NCI-H1417 (cell line): ENCODE measurements at regions not wholly inside any gene's neighbourhood (a gene's known extent, or its start where the extent isn't known, plus 50 kb on each side); places are given as distances from the start of the nearest gene placed in this dataset.
A peak's percentile ranks its signal among the peaks of the same experiment; 100 is the strongest.

Experiments used
- DNase-seq, 3 experiments: peaks; one replicate each; lab custom pipeline; 2025; lab: John Stamatoyannopoulos, UW

GRCh38 chr6:106918115-106918514, 56.4 kb downstream of the CD24 start:
- peak in 2 of 3 experiments; percentile 31 to 71 for DNase-seq

- DNase-seq: no peak
These were observed 57.6 kb downstream of the CD24 start for GRCh38 chr6:106916891-106917290.

DNA sequence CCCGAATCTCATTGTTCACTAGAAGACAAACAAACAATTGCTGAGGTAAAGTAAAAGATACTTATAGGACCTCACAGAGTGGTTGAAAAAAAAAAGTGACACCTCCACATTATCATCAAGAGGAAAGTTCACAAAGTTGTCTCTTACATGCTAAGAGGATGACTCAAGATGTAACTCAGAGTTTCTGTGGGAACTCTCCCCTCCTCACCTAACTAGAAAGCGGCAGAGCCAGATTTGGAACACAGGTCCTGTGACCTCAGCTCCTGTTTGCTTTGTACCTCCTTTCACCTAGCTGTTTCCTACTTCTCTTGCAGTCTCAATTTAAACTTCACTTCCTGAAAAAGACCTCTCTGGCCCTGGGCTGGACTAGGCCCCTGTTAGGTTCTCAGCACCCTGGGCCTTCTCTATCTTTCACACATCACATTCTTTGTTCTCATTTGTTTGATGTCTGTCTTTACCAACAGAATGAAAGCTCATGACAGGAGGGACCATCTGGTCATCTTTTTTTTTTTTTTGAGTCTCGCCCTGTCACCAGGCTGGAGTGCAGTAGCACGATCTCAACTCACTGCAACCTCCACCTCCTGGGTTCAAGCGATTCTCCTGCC, 60.8 kb downstream of the CD24 start:
- DNase-seq: no peak

DNA sequence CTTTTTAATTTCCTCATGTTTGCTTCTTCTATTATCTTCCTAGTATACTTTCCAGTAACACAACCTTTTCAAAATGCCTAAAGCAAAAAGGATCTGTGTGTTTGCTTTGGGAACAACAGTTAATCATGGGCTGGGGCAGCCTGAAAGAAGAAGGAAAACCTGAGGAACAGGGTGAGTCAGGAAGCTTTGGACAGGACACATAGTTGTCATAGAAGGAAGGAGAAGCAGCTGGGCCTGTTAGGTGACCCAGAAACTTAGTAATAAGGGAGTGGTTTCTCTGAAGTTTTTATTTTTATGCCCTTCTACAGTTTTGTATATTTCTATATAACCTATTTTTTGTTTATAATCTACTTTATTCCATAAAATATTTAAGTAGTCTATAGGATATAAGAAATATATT, 61.4 kb downstream of the CD24 start:
- DNase-seq: peak in 1 of 3 experiments; percentile 10

DNA sequence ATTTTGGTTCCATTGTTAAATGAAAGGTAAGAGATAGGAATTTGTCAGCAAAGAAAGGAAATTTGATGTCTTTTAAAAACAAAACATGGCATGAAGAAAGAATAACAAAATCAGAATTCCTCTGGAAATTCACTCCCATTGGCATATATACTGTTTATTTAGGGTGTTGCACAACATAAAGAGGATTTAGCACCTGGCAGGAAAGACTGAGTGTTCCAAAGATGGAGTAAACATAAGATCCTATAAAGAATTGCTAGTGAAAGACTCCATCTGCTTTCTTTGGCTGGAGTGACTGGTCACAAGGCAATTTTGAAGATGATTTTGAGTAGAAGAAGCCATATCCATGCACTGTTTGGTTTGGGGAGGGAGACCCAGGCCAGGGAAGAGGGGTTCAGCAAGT, 62.4 kb downstream of the CD24 start:
- DNase-seq: no peak

- peak in 2 of 3 experiments; percentile 14 to 50 for DNase-seq
These were observed 63.3 kb downstream of the CD24 start for GRCh38 chr6:106910999-106911949.

DNA sequence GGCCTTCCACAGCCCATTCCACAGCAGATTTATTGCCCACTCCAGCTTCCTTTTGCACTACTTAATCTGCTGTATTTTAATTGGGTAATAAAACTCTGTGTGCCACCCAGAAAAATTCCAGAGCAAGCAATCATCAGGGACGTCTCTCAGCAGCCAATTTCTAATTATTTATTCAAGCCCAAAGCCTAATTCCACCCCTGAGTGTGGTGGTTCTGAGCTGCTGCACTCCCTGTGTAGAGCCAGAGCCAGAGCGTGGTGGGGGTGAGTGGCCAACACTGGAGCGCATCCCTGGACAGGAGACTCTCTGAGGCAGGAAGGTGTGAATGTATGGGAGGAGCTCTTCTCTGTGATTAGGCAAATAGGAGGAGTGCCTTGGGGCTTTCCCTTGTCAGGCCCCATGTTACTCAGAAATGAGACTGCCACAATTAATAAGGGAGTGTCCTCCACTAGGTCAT, 66.1 kb downstream of the CD24 start:
- DNase-seq: peak in 1 of 3 experiments; percentile 12

DNA sequence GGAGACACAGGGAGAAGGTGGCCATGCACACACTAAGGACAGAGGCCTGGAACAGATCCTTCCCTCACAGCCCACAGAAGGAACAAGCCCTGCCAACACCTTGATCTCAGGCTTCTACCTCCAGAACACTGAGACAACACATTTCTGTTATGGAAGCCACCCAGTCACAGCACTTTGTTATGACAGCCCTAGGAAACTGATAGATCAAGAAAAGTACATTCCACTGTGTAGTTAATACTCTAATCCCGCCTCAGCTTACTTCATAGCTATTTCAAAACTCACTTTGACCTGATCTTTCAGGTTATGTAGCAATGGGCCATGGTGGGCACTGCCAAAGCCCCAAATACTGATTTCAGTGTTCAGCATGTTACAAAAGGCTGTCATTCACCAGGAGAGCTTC, 66.8 kb downstream of the CD24 start:
- no peak for DNase-seq

- DNase-seq: no peak
These were observed 68.3 kb downstream of the CD24 start for GRCh38 chr6:106906232-106906631.

DNA sequence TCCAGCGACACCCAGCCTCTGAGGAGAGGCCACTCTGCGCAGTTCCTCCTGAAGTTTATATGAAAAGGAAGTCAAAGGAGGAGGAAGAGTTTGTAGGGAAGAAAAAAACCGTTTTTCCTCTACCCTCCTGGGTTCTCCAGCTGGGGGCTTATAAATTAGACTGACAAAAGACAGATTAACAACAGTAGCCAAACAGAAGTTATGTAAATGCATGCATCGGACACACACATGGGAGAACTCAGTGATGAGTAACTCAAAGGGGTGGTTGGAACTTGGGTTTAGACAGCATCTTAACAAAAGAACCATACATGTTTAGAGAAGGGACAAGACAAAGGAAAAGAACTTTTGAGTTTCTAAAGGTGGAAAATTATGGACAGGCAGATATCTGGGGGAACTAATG, 71.2 kb downstream of the CD24 start:
- no peak for DNase-seq

DNA sequence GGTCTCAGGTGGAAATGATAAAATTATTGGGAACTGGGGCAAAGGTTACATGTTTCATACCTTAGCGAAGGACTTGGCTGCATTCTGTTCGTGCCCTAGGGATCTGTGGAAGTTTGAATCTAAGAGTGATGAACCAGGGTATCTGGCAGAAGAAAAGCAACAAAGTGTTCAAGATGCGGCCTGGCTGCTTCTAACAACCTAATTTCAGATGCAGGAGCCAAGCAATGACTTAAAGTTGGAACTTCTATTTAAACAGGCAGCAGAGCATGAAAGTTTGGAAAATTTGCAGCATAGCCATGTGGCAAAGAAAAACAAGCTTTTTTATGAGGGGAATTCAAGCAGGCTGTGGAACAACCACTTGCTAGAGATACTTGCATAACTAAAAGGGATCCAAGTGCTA, 73.5 kb downstream of the CD24 start:
- DNase-seq: no peak

- no peak for DNase-seq
These were observed 74.8 kb downstream of the CD24 start for GRCh38 chr6:106899697-106900096.

- no peak for DNase-seq
These were observed 76.9 kb downstream of the CD24 start for GRCh38 chr6:106897580-106897979.

DNA sequence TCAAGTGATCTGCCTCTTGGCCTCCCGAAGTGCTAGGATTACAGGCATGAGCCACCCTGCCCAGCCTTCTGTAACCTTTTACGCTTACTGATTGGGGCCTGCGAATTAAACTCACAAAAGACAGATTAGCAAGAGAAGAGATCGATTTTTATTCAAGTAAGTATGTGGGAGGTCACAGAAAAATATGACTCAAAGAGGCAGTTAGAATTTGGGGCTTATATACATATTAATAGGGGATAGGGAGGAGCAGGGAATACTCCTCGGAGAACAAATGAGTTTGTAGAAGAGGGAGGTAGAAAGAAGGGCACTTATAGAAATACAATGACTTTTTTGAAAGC, 78.9 kb downstream of the CD24 start:
- no peak for DNase-seq

- no peak for DNase-seq
These were observed 79.4 kb downstream of the CD24 start for GRCh38 chr6:106894978-106895702.

GRCh38 chr6:106892186-106892585, 82.3 kb downstream of the CD24 start:
- no peak for DNase-seq

- no peak for DNase-seq
These were observed 84.1 kb downstream of the CD24 start for GRCh38 chr6:106890447-106890846.

DNA sequence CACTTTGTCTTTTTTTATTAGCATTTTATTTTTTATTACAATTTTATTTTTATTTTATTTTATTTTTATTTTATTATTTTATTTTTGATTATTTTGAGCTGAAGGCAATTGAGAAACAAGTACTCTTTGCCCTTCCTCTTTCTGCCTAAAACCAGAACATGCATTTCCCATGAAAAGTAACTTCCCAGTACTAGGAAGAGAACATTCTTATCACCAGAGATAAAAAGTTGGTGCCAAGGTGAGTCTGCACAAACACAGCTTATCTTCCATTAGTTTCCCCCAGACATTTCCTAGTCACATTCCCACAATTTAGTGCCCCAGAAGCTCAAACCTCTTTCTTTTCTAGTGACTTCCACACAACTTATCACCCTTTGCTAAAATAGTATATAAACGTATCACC, 84.8 kb downstream of the CD24 start:
- no peak for DNase-seq

- DNase-seq: peak in 2 of 3 experiments; percentile 45 to 83
These were observed 87.4 kb downstream of the CD24 start for GRCh38 chr6:106886922-106887797.

DNA sequence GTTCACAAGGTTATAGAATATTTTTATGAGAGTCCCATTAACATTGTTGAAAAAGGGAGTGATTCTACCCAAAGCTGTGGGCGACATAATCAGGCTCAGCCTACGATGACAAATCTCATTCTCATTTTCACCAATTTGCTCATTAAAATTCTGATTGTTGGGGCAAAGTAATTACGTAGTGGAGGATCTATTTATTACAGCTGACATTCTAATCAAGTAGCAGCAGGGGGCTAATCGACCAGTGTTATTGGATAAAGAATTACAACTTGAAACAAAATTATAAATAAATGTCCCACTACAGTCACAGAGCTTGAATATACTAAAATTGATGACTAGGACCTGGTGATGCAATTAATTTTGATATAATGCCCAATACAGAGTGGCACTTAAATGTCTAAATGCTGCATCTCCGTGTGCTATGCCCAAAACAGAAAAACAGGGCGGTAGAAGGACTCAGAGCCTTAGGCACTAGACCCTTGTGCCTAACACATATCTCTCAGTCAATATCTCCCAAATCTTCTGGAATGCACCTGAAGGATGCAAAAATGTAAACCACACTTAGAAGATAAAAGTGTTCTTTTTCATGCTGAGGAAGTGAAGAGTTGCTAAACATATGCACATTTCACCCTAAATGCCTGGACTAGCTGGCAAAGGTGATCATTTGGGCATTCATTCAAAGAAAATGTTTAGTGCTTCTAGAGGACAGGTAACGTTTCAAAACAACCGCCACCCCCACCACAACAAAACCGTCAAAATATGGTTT, 88.3 kb downstream of the CD24 start:
- peak in 2 of 3 experiments; percentile 43 to 66 for DNase-seq

DNA sequence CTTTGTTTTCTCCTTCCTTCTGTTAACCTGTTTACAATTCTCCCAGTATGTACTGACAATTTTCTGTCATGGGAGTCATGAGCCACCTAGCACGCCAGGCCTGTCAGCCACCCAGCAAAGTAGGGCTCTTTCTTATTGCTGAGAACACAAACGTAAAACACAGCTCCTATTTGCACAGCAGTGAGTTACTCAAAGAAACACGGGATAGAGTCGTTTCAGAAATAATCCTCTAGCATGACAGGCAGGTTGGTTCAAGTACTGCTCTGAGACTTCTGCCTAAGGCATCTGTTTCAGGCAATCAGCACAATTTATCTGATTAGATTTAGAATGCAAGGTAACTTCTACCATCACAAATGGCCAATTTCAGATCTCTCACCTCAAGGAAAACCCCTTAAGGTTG, 88.8 kb downstream of the CD24 start:
- DNase-seq: peak in 1 of 3 experiments; percentile 53
